Activated T-helper 1 cell treated with anti-CD3 and anti-CD28 coated beads, Interleukin-12 subunit alpha, Interleukin-12 subunit beta, Interleukin-2, Interleukin-4 antibody, amounts not matched to agents 30 ng/mL and 10 ng/mL and 1 ng/mL, durations not matched to agents 14 hours and 24 hours and 36 hours (primary cell): ENCODE measurements at regions not wholly inside any gene's neighbourhood (a gene's known extent, or its start where the extent isn't known, plus 50 kb on each side); places are given as distances from the start of the nearest gene placed in this dataset.

Source experiments
- DNase-seq: peaks from one replicate; pipeline ENCODE4 v3.0.0; 2021; ENCODE audit warnings: low spot score
- H3K27ac Mint-ChIP-seq: one replicate; pipeline ENCODE4 v1.8.0; 2021; ENCODE audit warnings: mild to moderate bottlenecking, mixed read lengths
- H3K27me3 Mint-ChIP-seq: one replicate; pipeline ENCODE4 v1.8.0; 2022; ENCODE audit warnings: mild to moderate bottlenecking, moderate library complexity, mixed read lengths; ENCODE audit not compliant: insufficient read depth
- H3K36me3 Mint-ChIP-seq: one replicate; pipeline ENCODE4 v1.8.0; 2021; ENCODE audit warnings: low read depth, mixed read lengths
- H3K4me1 Mint-ChIP-seq: one replicate; pipeline ENCODE4 v1.8.0; 2021; ENCODE audit warnings: low read depth, mixed read lengths
- H3K4me3 Mint-ChIP-seq: one replicate; pipeline ENCODE4 v1.8.0; 2021; ENCODE audit warnings: mild to moderate bottlenecking, moderate library complexity, mixed read lengths
- H3K9me3 Mint-ChIP-seq: one replicate; pipeline ENCODE4 v1.8.0; 2021; ENCODE audit warnings: mixed read lengths
- intact Hi-C: fragments of 100-400 bp; cut with micrococcal nuclease; formaldehyde crosslinking; loops from one replicate; pipeline ENCODE4 v1.15.1; 2024

GRCh38 chr6:45808042-45808645 lies 207.5 kb downstream of the CLIC5 start:
- Mint-ChIP-seq H3K27me3 (peaks cover 2% of the 10 kb centered on the region), H3K4me3 (no peak overlapping the region), H3K27ac (no peak overlapping the region), H3K4me1 (no peaks in the 10 kb centered on the region), H3K9me3 (peaks cover 9% of the 10 kb centered on the region), H3K36me3 (no peaks in the 10 kb centered on the region)
- intact Hi-C loops = loop anchor here (10.0 kb wide), 1 partner anchor 873 kb away; no protein-coding TSS in a partner anchor
- no peak for DNase-seq

- Mint-ChIP-seq H3K4me1 (no peaks in the 10 kb centered on the region), H3K27me3 (no peaks in the 10 kb centered on the region), H3K36me3 (no peaks in the 10 kb centered on the region), H3K9me3 (peaks cover 9% of the 10 kb centered on the region), H3K4me3 (no peak overlapping the region), H3K27ac (no peak overlapping the region)
- intact Hi-C loops = loop anchor here (10.0 kb wide), 1 partner anchor 873 kb away; no protein-coding TSS in a partner anchor
- no peak for DNase-seq
Observed at GRCh38 chr6:45807311-45808041, 208.2 kb downstream of the CLIC5 start.

GRCh38 chr6:45806172-45806571 lies 209.5 kb downstream of the CLIC5 start:
- Mint-ChIP-seq H3K27me3 (no peaks in the 10 kb centered on the region), H3K36me3 (no peaks in the 10 kb centered on the region), H3K27ac (no peak overlapping the region), H3K4me1 (no peaks in the 10 kb centered on the region), H3K4me3 (no peak overlapping the region), H3K9me3 (peaks cover 8% of the 10 kb centered on the region)
- intact Hi-C loops = loop anchor here (10.0 kb wide), 1 partner anchor 871 kb away; no protein-coding TSS in a partner anchor
- DNase-seq = no peak

- intact Hi-C loops = loop anchor here (2.0 to 10.0 kb wide), 6 partner anchors 211 to 868 kb away; no protein-coding TSS in a partner anchor
- DNase-seq = no peak
- Mint-ChIP-seq H3K4me3 (no peak overlapping the region), H3K36me3 (peaks cover 5% of the 10 kb centered on the region), H3K27me3 (no peaks in the 10 kb centered on the region), H3K9me3 (peaks cover 7% of the 10 kb centered on the region), H3K4me1 (no peaks in the 10 kb centered on the region), H3K27ac (no peak overlapping the region)
Observed at GRCh38 chr6:45803071-45803470, 212.6 kb downstream of the CLIC5 start.

- Mint-ChIP-seq H3K27ac (no peak overlapping the region), H3K4me3 (peak overlapping the region; percentile 2), H3K27me3 (no peaks in the 10 kb centered on the region), H3K36me3 (peaks cover 5% of the 10 kb centered on the region), H3K4me1 (no peaks in the 10 kb centered on the region), H3K9me3 (peaks cover 7% of the 10 kb centered on the region)
- DNase-seq = peak; percentile 33
- intact Hi-C loops = loop anchor here (1.0 to 10.0 kb wide), 20 partner anchors 13 to 867 kb away; no protein-coding TSS in a partner anchor
Observed at GRCh38 chr6:45801471-45802289, 214.0 kb downstream of the CLIC5 start.

- intact Hi-C loops = loop anchor here (1.0 to 10.0 kb wide), 9 partner anchors 60 to 866 kb away; no protein-coding TSS in a partner anchor
Observed at GRCh38 chr6:45800911-45801310, 214.7 kb downstream of the CLIC5 start.

GRCh38 chr6:45795678-45796077 lies 220.0 kb downstream of the CLIC5 start:
- no peak for DNase-seq
- Mint-ChIP-seq H3K27me3 (peaks cover 4% of the 10 kb centered on the region), H3K4me1 (no peaks in the 10 kb centered on the region), H3K4me3 (no peak overlapping the region), H3K36me3 (peaks cover 7% of the 10 kb centered on the region), H3K9me3 (peaks cover 8% of the 10 kb centered on the region), H3K27ac (no peak overlapping the region)
- intact Hi-C loops = no loop called here

More at GRCh38 chr6:45800911-45801310, 214.7 kb downstream of the CLIC5 start:
- peaks cover 5% of the 10 kb centered on the region for H3K36me3 Mint-ChIP-seq
- H3K9me3 Mint-ChIP-seq = peaks cover 7% of the 10 kb centered on the region
- no peaks in the 10 kb centered on the region for H3K27me3 Mint-ChIP-seq
- no peak for DNase-seq
- H3K4me1 Mint-ChIP-seq = no peaks in the 10 kb centered on the region
- no peak overlapping the region for H3K4me3 Mint-ChIP-seq
- peak overlapping the region; percentile 11 for H3K27ac Mint-ChIP-seq

- DNase-seq = no peak
- Mint-ChIP-seq H3K36me3 (peaks cover 2% of the 10 kb centered on the region), H3K27me3 (peaks cover 4% of the 10 kb centered on the region), H3K27ac (no peak overlapping the region), H3K4me1 (no peaks in the 10 kb centered on the region), H3K9me3 (peaks cover 3% of the 10 kb centered on the region), H3K4me3 (no peak overlapping the region)
- intact Hi-C loops = no loop called here
Observed at GRCh38 chr6:45794465-45794864, 221.2 kb downstream of the CLIC5 start.

GRCh38 chr6:45791211-45792168 lies 224.2 kb downstream of the CLIC5 start:
- peaks cover 3% of the 10 kb centered on the region for H3K9me3 Mint-ChIP-seq
- DNase-seq = no peak
- intact Hi-C loops = no loop called here
- H3K4me3 Mint-ChIP-seq = no peak overlapping the region
- no peaks in the 10 kb centered on the region for H3K4me1 Mint-ChIP-seq
- H3K27ac Mint-ChIP-seq = no peak overlapping the region
- H3K36me3 Mint-ChIP-seq = peaks cover 2% of the 10 kb centered on the region
- H3K27me3 Mint-ChIP-seq = peaks cover 4% of the 10 kb centered on the region

GRCh38 chr6:45789238-45789637 lies 226.4 kb downstream of the CLIC5 start:
- H3K36me3 Mint-ChIP-seq = peaks cover 2% of the 10 kb centered on the region
- H3K27ac Mint-ChIP-seq = no peak overlapping the region
- DNase-seq = no peak
- H3K4me3 Mint-ChIP-seq = no peak overlapping the region
- intact Hi-C loops = no loop called here
- peaks cover 10% of the 10 kb centered on the region for H3K27me3 Mint-ChIP-seq
- H3K9me3 Mint-ChIP-seq = peaks cover 3% of the 10 kb centered on the region
- H3K4me1 Mint-ChIP-seq = no peaks in the 10 kb centered on the region

GRCh38 chr6:45787384-45787783 lies 228.3 kb downstream of the CLIC5 start:
- Mint-ChIP-seq H3K27ac (no peak overlapping the region), H3K36me3 (peaks cover 2% of the 10 kb centered on the region)

GRCh38 chr6:45786355-45786781 lies 229.3 kb downstream of the CLIC5 start:
- Mint-ChIP-seq H3K4me3 (no peak overlapping the region), H3K4me1 (no peaks in the 10 kb centered on the region), H3K27me3 (peaks cover 7% of the 10 kb centered on the region), H3K27ac (no peak overlapping the region), H3K36me3 (no peaks in the 10 kb centered on the region), H3K9me3 (no peaks in the 10 kb centered on the region)
- intact Hi-C loops = no loop called here
- DNase-seq = no peak

More at GRCh38 chr6:45787384-45787783, 228.3 kb downstream of the CLIC5 start:
- intact Hi-C loops = no loop called here
- Mint-ChIP-seq H3K4me3 (no peak overlapping the region), H3K4me1 (no peaks in the 10 kb centered on the region), H3K9me3 (peaks cover 3% of the 10 kb centered on the region), H3K27me3 (peaks cover 7% of the 10 kb centered on the region)
- no peak for DNase-seq
